C4-2B (cell line): ENCODE measurements at regions not wholly inside any gene's neighbourhood (a gene's known extent, or its start where the extent isn't known, plus 50 kb on each side); places are given as distances from the start of the nearest gene placed in this dataset.

Experiments used
- ZFX ChIP-seq: fragments of 450-650 bp; IDR thresholded peaks from 2 replicates; pipeline ENCODE4 v1.6.1; 2017
- TF ChIP-seq, protein P1 (sequence below): fragments of 450-650 bp; conservative IDR thresholded peaks from 2 replicates; pipeline ENCODE4 v1.5.1; 2017; ENCODE audit warnings: mild to moderate bottlenecking

DNA sequence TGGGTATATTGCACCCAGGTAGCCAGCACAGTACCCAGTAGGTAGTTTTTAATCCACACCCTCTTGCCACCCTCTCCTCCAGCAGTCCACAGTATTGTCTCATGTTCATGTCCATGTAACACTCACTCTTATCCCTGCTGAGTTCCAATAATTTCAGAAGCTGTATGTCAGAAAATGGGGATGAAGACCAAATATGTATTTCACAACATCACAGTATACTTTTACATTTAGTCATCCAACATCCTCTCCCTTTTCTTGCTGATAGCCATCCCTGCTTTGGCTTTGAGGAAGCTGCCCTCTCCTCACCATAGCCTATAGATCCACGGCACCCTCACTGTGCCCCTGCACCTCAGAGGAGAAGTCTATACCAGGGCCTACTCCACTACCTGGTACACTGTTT lies 126.0 kb upstream of the LDB2 start:
- TF ChIP-seq, protein P1, sequence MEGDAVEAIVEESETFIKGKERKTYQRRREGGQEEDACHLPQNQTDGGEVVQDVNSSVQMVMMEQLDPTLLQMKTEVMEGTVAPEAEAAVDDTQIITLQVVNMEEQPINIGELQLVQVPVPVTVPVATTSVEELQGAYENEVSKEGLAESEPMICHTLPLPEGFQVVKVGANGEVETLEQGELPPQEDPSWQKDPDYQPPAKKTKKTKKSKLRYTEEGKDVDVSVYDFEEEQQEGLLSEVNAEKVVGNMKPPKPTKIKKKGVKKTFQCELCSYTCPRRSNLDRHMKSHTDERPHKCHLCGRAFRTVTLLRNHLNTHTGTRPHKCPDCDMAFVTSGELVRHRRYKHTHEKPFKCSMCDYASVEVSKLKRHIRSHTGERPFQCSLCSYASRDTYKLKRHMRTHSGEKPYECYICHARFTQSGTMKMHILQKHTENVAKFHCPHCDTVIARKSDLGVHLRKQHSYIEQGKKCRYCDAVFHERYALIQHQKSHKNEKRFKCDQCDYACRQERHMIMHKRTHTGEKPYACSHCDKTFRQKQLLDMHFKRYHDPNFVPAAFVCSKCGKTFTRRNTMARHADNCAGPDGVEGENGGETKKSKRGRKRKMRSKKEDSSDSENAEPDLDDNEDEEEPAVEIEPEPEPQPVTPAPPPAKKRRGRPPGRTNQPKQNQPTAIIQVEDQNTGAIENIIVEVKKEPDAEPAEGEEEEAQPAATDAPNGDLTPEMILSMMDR = no peak
- TF ChIP-seq ZFX = no peak
